Breast epithelium (tissue), 4 donors: ENCODE measurements at regions not wholly inside any gene's neighbourhood (a gene's known extent, or its start where the extent isn't known, plus 50 kb on each side); places are given as distances from the start of the nearest gene placed in this dataset.
"Not testable (repeated sequence)": the region's sequence is repeated elsewhere in the genome, so short reads cannot be mapped to it uniquely, and the experiment has no call there.

ENCODE experiments used
- DNase-seq, 2 donors: peaks; one replicate each; pipeline ENCODE4 v3.0.0-alpha.2; 2019; ENCODE audit warnings: low spot score in 2 of 2
- H3K27ac ChIP-seq, 2 donors: fragments of 200-600 bp; sonication (generic) in 1 of 2; one replicate each; pipeline ENCODE4 v1.5.1; 2016 to 2019; ENCODE audit warnings: mild to moderate bottlenecking in 1 of 2
- H3K27me3 ChIP-seq, 2 donors: fragments of 200-600 bp; sonication (generic) in 1 of 2; one replicate each; pipeline versions ENCODE4 v1.5.1 to v1.6.0; 2017 to 2019; ENCODE audit warnings: control low read depth in 1 of 2, mild to moderate bottlenecking in 1 of 2
- H3K36me3 ChIP-seq: fragments of 200-600 bp; one replicate; pipeline ENCODE4 v1.5.1; 2019
- H3K4me1 ChIP-seq, 2 donors: fragments of 200-600 bp; sonication (generic); one replicate each; pipeline ENCODE4 v1.5.1; 2016 to 2019; ENCODE audit warnings: control low read depth in 1 of 2
- H3K4me3 ChIP-seq, 3 donors: fragments of 200-600 bp; sonication (generic); 1 replicate in 2 of 3; 2 replicates in 1 of 3; pipeline ENCODE4 v1.5.1; 2016 to 2019; ENCODE audit warnings: mild to moderate bottlenecking in 3 of 3, moderate library complexity in 2 of 3
- H3K9me3 ChIP-seq, 2 donors: fragments of 200-600 bp; sonication (generic) in 1 of 2; one replicate each; pipeline ENCODE4 v1.5.1; 2016 to 2019; ENCODE audit warnings: control low read depth in 1 of 2
- CTCF ChIP-seq, 3 donors: fragments of 450-650 bp; IDR thresholded peaks; one replicate each; pipeline ENCODE4 v1.5.1; 2016 to 2017; ENCODE audit warnings: antibody characterized with exemption in 3 of 3, mild to moderate bottlenecking in 3 of 3, moderate library complexity in 3 of 3
- POLR2A ChIP-seq: fragments of 450-650 bp; IDR thresholded peaks from one replicate; pipeline ENCODE4 v1.6.1; 2016; ENCODE audit warnings: antibody characterized with exemption, mild to moderate bottlenecking, moderate library complexity
- POLR2AphosphoS5 ChIP-seq, 3 donors: sonication (generic); formaldehyde crosslinking; IDR thresholded peaks; one replicate each; pipeline ENCODE4 v1.6.1; 2017; ENCODE audit warnings: antibody characterized with exemption in 3 of 3
- intact Hi-C: fragments of 100-400 bp; cut with DNase I; formaldehyde crosslinking; loops from one replicate; pipeline ENCODE4 v1.15.1; 2023; ENCODE audit warnings: low total_unique reads

DNA sequence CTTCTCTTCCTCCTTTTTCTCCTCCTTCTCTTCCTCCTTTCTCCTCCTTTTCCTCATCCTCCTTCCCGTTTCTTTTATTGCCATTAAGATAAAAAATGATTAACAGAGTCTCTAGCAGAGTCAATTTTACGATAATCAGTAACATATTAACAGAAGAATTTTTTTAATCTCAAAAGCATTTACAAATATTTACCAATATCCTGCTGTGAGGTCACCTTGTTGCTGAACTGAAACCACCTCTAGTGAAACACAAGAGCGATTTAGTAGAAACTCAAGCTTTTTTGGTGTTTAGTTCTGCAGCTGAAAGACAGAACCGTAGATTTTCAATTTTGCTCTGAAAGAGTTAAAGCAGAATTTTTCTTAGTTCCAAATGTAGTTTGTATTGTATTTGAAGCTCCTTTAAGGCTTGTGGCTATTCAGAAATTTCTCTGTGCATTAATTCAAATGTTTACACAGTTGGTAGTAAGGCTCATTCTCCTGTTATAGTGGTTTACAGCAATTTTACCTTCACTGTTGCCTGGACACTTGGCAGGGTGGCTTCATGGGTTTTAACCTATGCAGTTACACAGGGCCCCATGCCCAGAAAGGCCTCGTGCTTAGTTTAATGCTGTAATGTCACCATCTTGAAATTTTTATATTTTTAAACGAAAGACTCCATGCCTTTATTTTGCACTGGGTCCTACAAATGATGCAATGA lies 1106.6 kb upstream of the FAM98A start:
- intact Hi-C loops = no loop called here

GRCh38 chr2:34703292-34703691 lies 1104.2 kb upstream of the FAM98A start:
- DNase-seq = no peak
- Histone ChIP-seq H3K4me1 (no peaks in the 10 kb centered on the region), H3K36me3 (no peaks in the 10 kb centered on the region), H3K4me3 (no peak overlapping the region), H3K27me3 (no peaks in the 10 kb centered on the region), H3K9me3 (no peaks in the 10 kb centered on the region), H3K27ac (no peak overlapping the region)
- no peak for TF ChIP-seq POLR2AphosphoS5 (IDR thresholded peaks at IDR 0.05)
- intact Hi-C loops = no loop called here

More for the DNA sequence above, 1106.6 kb upstream of the FAM98A start:
- Histone ChIP-seq H3K36me3 (no peaks in the 10 kb centered on the region), H3K4me3 (no peak overlapping the region), H3K27me3 (no peaks in the 10 kb centered on the region), H3K9me3 (no peaks in the 10 kb centered on the region), H3K27ac (no peak overlapping the region), H3K4me1 (no peaks in the 10 kb centered on the region)
- TF ChIP-seq CTCF (IDR thresholded peaks at IDR 0.05) (no peak), POLR2A (no peak), POLR2AphosphoS5 (IDR thresholded peaks at IDR 0.05) (no peak)
- DNase-seq = no peak

DNA sequence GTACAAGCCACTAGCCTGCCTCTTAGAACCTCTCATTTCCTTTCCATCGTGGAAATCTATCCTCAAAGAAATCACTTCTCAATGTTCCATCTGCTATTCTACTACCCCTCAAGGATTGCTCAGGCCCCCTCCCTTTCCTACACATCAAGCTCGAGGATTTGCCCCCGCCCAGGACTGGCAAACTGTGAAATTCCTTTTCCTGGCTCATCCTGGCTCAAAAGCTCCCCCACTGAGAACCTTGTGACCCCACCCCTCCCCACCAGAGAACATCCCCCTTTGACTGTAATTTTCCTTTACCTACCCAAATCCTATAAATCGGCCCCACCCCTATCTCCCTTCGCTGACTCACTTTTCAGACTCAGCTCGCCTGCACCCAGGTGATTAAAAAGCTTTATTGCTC lies 1103.3 kb upstream of the FAM98A start:
- intact Hi-C loops, DNase-seq, H3K4me1 ChIP-seq, H3K4me3 ChIP-seq, H3K27me3 ChIP-seq, H3K27ac ChIP-seq, H3K36me3 ChIP-seq, H3K9me3 ChIP-seq: not testable (repeated sequence)

- H3K27ac ChIP-seq, DNase-seq, H3K9me3 ChIP-seq, H3K36me3 ChIP-seq, H3K4me3 ChIP-seq, H3K27me3 ChIP-seq, intact Hi-C loops, H3K4me1 ChIP-seq: not testable (repeated sequence)
These were observed 1078.5 kb upstream of the FAM98A start for GRCh38 chr2:34677591-34677990.

DNA sequence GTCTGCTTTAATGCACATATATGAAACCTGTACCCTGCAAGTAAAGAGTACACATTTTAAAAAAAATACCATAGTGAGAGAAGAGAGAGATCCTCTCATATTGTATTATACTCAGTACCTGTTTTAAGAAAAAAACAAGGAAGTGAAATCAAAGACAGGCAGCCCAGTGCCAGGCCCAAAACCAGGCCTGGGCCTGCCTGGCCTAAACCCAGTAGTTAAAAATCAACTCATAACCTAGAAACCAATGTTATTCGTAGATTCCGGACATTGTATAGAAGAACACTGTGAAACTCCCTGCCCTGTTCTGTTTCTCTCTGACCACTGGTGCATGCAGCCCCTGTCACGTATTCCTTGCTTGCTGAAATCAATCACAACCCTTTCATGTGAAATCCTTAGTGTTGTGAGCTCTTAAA lies 1078.0 kb upstream of the FAM98A start:
- intact Hi-C loops, H3K4me1 ChIP-seq, H3K36me3 ChIP-seq, H3K9me3 ChIP-seq, H3K27me3 ChIP-seq, H3K4me3 ChIP-seq, DNase-seq, H3K27ac ChIP-seq: not testable (repeated sequence)

- Histone ChIP-seq H3K4me1 (no peaks in the 10 kb centered on the region), H3K36me3 (no peaks in the 10 kb centered on the region), H3K27ac (no peak overlapping the region), H3K9me3 (no peaks in the 10 kb centered on the region), H3K4me3 (no peak overlapping the region), H3K27me3 (no peaks in the 10 kb centered on the region)
- intact Hi-C loops = no loop called here
- no peak for DNase-seq
- TF ChIP-seq POLR2A = no peak
- no peak for TF ChIP-seq CTCF (IDR thresholded peaks at IDR 0.05)
- no peak for TF ChIP-seq POLR2AphosphoS5 (IDR thresholded peaks at IDR 0.05)
These were observed 1071.4 kb upstream of the FAM98A start for GRCh38 chr2:34670482-34670881.

GRCh38 chr2:34666821-34667220 lies 1067.7 kb upstream of the FAM98A start:
- no peak for DNase-seq
- Histone ChIP-seq H3K27ac (no peak overlapping the region), H3K9me3 (no peaks in the 10 kb centered on the region), H3K27me3 (no peaks in the 10 kb centered on the region), H3K4me3 (no peak overlapping the region), H3K4me1 (no peaks in the 10 kb centered on the region), H3K36me3 (no peaks in the 10 kb centered on the region)
- intact Hi-C loops = no loop called here
- TF ChIP-seq POLR2AphosphoS5 (IDR thresholded peaks at IDR 0.05) = no peak
- no peak for TF ChIP-seq CTCF (IDR thresholded peaks at IDR 0.05)
- TF ChIP-seq POLR2A = no peak
